ENCODE measurements at regions not wholly inside any gene's neighbourhood (a gene's known extent, or its start where the extent isn't known, plus 50 kb on each side); places are given as distances from the start of the nearest gene placed in this dataset.

GRCh38 chr6:56799989-56800388, 154.9 kb upstream of the BEND6 start:
- H3K27me3 ChIP-seq (ENCODE audit: insufficient read depth, poor library complexity, severe bottlenecking): no peaks in the 10 kb centered on the region
- H3K9me3 ChIP-seq (ENCODE audit: severe bottlenecking): no peaks in the 10 kb centered on the region
- H3K4me1 ChIP-seq (ENCODE audit: insufficient read depth, poor library complexity, severe bottlenecking): peaks cover 48% of the 10 kb centered on the region
- DNase-seq (ENCODE audit: low spot score) (no peak), ATAC-seq (ENCODE audit: low read depth) (no peak)
- no peak overlapping the region for H3K27ac ChIP-seq (ENCODE audit: poor library complexity, severe bottlenecking)
- no peak overlapping the region for H3K4me3 ChIP-seq (ENCODE audit: severe bottlenecking)
- no peaks in the 10 kb centered on the region for H3K36me3 ChIP-seq (ENCODE audit: low read depth)
- no peak for TF ChIP-seq CTCF (IDR thresholded peaks at IDR 0.05; ENCODE audit: poor library complexity, severe bottlenecking)

DNA sequence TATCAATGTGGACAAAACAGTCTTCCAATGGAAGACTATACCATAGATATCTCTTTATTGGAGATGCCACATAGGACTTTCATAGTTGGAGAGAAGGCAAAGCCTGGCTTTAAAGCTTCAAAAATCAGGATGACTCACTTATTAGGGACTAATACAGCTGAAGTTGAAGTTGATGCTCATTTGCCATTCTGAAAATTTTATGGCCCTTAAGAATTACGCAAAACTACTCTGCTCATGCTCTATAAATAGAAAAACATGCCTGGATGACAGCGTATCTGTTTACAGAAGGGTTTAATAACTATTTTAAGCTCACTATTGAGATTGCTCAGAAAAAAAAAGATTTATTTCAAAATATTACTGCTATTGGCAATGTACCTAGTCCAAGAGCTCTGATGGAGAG, 155.5 kb upstream of the DST start:
- Histone ChIP-seq H3K36me3 (ENCODE audit: low read depth) (no peaks in the 10 kb centered on the region), H3K4me3 (ENCODE audit: severe bottlenecking) (no peak overlapping the region), H3K4me1 (ENCODE audit: insufficient read depth, poor library complexity, severe bottlenecking) (peaks cover 30% of the 10 kb centered on the region), H3K9me3 (ENCODE audit: severe bottlenecking) (no peaks in the 10 kb centered on the region), H3K27me3 (ENCODE audit: insufficient read depth, poor library complexity, severe bottlenecking) (no peaks in the 10 kb centered on the region), H3K27ac (ENCODE audit: poor library complexity, severe bottlenecking) (no peak overlapping the region)
- DNase-seq (ENCODE audit: low spot score) (no peak), ATAC-seq (ENCODE audit: low read depth) (peak; percentile 75)
- TF ChIP-seq CTCF (IDR thresholded peaks at IDR 0.05; ENCODE audit: poor library complexity, severe bottlenecking): no peak

DNA sequence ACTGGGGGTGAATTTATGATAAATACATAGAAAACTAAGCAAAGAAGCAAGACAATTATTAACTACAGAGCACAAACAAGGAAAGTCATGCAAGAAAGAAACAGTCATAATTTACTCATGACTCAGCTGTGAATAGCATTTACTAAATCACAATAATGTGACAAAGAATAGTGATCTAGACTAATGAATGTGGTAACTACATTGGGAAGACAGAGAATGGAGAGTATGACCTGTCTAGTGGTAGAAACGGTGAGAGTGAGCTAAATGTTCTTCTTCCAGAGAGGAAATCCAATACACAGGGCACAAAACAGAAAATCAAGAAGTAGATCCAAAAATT, 153.5 kb upstream of the DST start:
- ATAC-seq (ENCODE audit: low read depth) (peak; percentile 54; the same call in 2 of the 3 replicates), DNase-seq (ENCODE audit: low spot score) (no peak)
- Histone ChIP-seq H3K27me3 (ENCODE audit: insufficient read depth, poor library complexity, severe bottlenecking) (no peaks in the 10 kb centered on the region), H3K36me3 (ENCODE audit: low read depth) (no peaks in the 10 kb centered on the region), H3K4me3 (ENCODE audit: severe bottlenecking) (no peak overlapping the region), H3K4me1 (ENCODE audit: insufficient read depth, poor library complexity, severe bottlenecking) (peaks cover 19% of the 10 kb centered on the region), H3K27ac (ENCODE audit: poor library complexity, severe bottlenecking) (no peak overlapping the region), H3K9me3 (ENCODE audit: severe bottlenecking) (no peaks in the 10 kb centered on the region)
- TF ChIP-seq CTCF (IDR thresholded peaks at IDR 0.05; ENCODE audit: poor library complexity, severe bottlenecking): no peak

- Histone ChIP-seq H3K27ac (ENCODE audit: poor library complexity, severe bottlenecking) (no peak overlapping the region), H3K9me3 (ENCODE audit: severe bottlenecking) (no peaks in the 10 kb centered on the region), H3K27me3 (ENCODE audit: insufficient read depth, poor library complexity, severe bottlenecking) (no peaks in the 10 kb centered on the region), H3K4me3 (ENCODE audit: severe bottlenecking) (no peak overlapping the region), H3K4me1 (ENCODE audit: insufficient read depth, poor library complexity, severe bottlenecking) (peaks cover 20% of the 10 kb centered on the region), H3K36me3 (ENCODE audit: low read depth) (no peaks in the 10 kb centered on the region)
- DNase-seq (ENCODE audit: low spot score) (no peak), ATAC-seq (ENCODE audit: low read depth) (no peak)
- TF ChIP-seq CTCF (IDR thresholded peaks at IDR 0.05; ENCODE audit: poor library complexity, severe bottlenecking): no peak
Measured at GRCh38 chr6:56795466-56796195, 152.9 kb upstream of the DST start.

DNA sequence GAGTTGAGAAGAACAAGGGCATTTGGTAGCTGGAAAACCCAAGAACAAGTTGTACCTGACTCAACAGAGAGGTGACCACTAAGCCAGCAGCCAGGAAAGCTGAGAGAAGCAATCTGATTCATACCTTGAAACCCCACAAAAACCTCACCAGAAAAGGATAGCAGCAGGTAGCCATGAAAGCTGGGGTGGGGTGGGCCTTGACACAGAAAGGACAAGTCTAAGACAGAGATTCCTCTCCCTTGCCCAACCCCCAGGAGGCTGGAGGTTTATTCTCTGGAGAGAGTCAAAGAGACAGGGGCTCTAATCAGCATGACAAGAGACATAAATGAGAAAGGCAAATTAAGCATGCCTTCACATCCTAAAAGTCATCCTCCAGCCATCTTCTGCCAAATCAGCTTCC, 151.7 kb upstream of the DST start:
- Histone ChIP-seq H3K4me1 (ENCODE audit: insufficient read depth, poor library complexity, severe bottlenecking) (peaks cover 32% of the 10 kb centered on the region), H3K9me3 (ENCODE audit: severe bottlenecking) (no peaks in the 10 kb centered on the region), H3K27me3 (ENCODE audit: insufficient read depth, poor library complexity, severe bottlenecking) (no peaks in the 10 kb centered on the region), H3K4me3 (ENCODE audit: severe bottlenecking) (no peak overlapping the region), H3K27ac (ENCODE audit: poor library complexity, severe bottlenecking) (no peak overlapping the region), H3K36me3 (ENCODE audit: low read depth) (no peaks in the 10 kb centered on the region)
- DNase-seq (ENCODE audit: low spot score) (no peak), ATAC-seq (ENCODE audit: low read depth) (no peak)
- no peak for TF ChIP-seq CTCF (IDR thresholded peaks at IDR 0.05; ENCODE audit: poor library complexity, severe bottlenecking)
